GM21381 (cell line): ENCODE measurements at regions not wholly inside any gene's neighbourhood (a gene's known extent, or its start where the extent isn't known, plus 50 kb on each side); places are given as distances from the start of the nearest gene placed in this dataset.
"Not testable (repeated sequence)": the region's sequence is repeated elsewhere in the genome, so short reads cannot be mapped to it uniquely, and the experiment has no call there.

Experiments
- ATAC-seq: cut with Tn5 transposase; IDR thresholded peaks from one replicate; pipeline ENCODE4 v1.9.1; 2021; ENCODE audit warnings: mild to moderate bottlenecking, moderate library complexity; ENCODE audit not compliant: unreplicated experiment

- ATAC-seq, result not testable (repeated sequence)
These were observed 75.1 kb downstream of the KBTBD2 start for GRCh38 chr7:32816409-32816948.

- not testable (repeated sequence) for ATAC-seq
These were observed 76.8 kb downstream of the KBTBD2 start for GRCh38 chr7:32814779-32815178.

GRCh38 chr7:32809871-32810270, 81.7 kb downstream of the KBTBD2 start:
- ATAC-seq, result no peak

- no peak for ATAC-seq
These were observed 82.2 kb downstream of the KBTBD2 start for GRCh38 chr7:32809347-32809746.

- no peak for ATAC-seq
These were observed 88.0 kb downstream of the KBTBD2 start for GRCh38 chr7:32803406-32804141.

GRCh38 chr7:32802305-32802910, 89.2 kb downstream of the KBTBD2 start:
- ATAC-seq, result no peak

- ATAC-seq, result not testable (repeated sequence)
These were observed 98.5 kb downstream of the KBTBD2 start for GRCh38 chr7:32793053-32793452.

- not testable (repeated sequence) for ATAC-seq
These were observed 100.7 kb downstream of the KBTBD2 start for GRCh38 chr7:32790766-32791430.

GRCh38 chr7:32789266-32789665, 102.3 kb downstream of the KBTBD2 start:
- not testable (repeated sequence) for ATAC-seq

GRCh38 chr7:32788174-32788573, 103.4 kb downstream of the KBTBD2 start:
- ATAC-seq, result not testable (repeated sequence)

GRCh38 chr7:32785365-32785944, 106.1 kb downstream of the KBTBD2 start:
- not testable (repeated sequence) for ATAC-seq

GRCh38 chr7:32779895-32780294, 111.7 kb downstream of the KBTBD2 start:
- ATAC-seq, result not testable (repeated sequence)

GRCh38 chr7:32779167-32779566, 112.4 kb downstream of the KBTBD2 start:
- ATAC-seq, result no peak

GRCh38 chr7:32777041-32777666, 114.4 kb downstream of the KBTBD2 start:
- not testable (repeated sequence) for ATAC-seq

- ATAC-seq, result not testable (repeated sequence)
These were observed 115.2 kb downstream of the KBTBD2 start for GRCh38 chr7:32776318-32776717.

- not testable (repeated sequence) for ATAC-seq
These were observed 115.8 kb downstream of the KBTBD2 start for GRCh38 chr7:32775809-32776208.

GRCh38 chr7:32774541-32774951, 117.0 kb downstream of the KBTBD2 start:
- no peak for ATAC-seq

- ATAC-seq, result not testable (repeated sequence)
These were observed 122.6 kb downstream of the KBTBD2 start for GRCh38 chr7:32768866-32769510.

- not testable (repeated sequence) for ATAC-seq
These were observed 123.2 kb downstream of the KBTBD2 start for GRCh38 chr7:32768338-32768737.

- not testable (repeated sequence) for ATAC-seq
These were observed 125.8 kb downstream of the KBTBD2 start for GRCh38 chr7:32765649-32766251.
